CD4-positive, alpha-beta T cell treated with Interleukin-15 for 4 hours (primary cell): ENCODE measurements at regions not wholly inside any gene's neighbourhood (a gene's known extent, or its start where the extent isn't known, plus 50 kb on each side); places are given as distances from the start of the nearest gene placed in this dataset.
"Not testable (repeated sequence)": the region's sequence is repeated elsewhere in the genome, so short reads cannot be mapped to it uniquely, and the experiment has no call there.

ENCODE experiments used
- DNase-seq: peaks from one replicate; pipeline ENCODE4 v3.0.0-alpha.2; 2020; ENCODE audit warnings: low spot score

GRCh38 chr16:88266935-88267551 lies 115.7 kb upstream of the ZNF469 start:
- DNase-seq, result not testable (repeated sequence)

GRCh38 chr16:88268186-88268970 lies 114.4 kb upstream of the ZNF469 start:
- not testable (repeated sequence) for DNase-seq

- not testable (repeated sequence) for DNase-seq
Observed at GRCh38 chr16:88270171-88270790, 112.5 kb upstream of the ZNF469 start.

- not testable (repeated sequence) for DNase-seq
Observed at GRCh38 chr16:88271296-88271695, 111.5 kb upstream of the ZNF469 start.

GRCh38 chr16:88271776-88272175 lies 111.0 kb upstream of the ZNF469 start:
- DNase-seq, result not testable (repeated sequence)

GRCh38 chr16:88272437-88272836 lies 110.3 kb upstream of the ZNF469 start:
- not testable (repeated sequence) for DNase-seq

GRCh38 chr16:88274126-88274750 lies 108.5 kb upstream of the ZNF469 start:
- not testable (repeated sequence) for DNase-seq

GRCh38 chr16:88274847-88275246 lies 107.9 kb upstream of the ZNF469 start:
- no peak for DNase-seq

- DNase-seq, result not testable (repeated sequence)
Observed at GRCh38 chr16:88275336-88276122, 107.2 kb upstream of the ZNF469 start.

GRCh38 chr16:88276123-88276588 lies 106.6 kb upstream of the ZNF469 start:
- DNase-seq, result not testable (repeated sequence)

- no peak for DNase-seq
Observed at GRCh38 chr16:88276591-88276990, 106.2 kb upstream of the ZNF469 start.

- no peak for DNase-seq
Observed at GRCh38 chr16:88279998-88280397, 102.8 kb upstream of the ZNF469 start.

GRCh38 chr16:88281858-88282563 lies 100.7 kb upstream of the ZNF469 start:
- no peak for DNase-seq

GRCh38 chr16:88282564-88283395 lies 100.0 kb upstream of the ZNF469 start:
- no peak for DNase-seq

- DNase-seq, result no peak
Observed at GRCh38 chr16:88283596-88283995, 99.2 kb upstream of the ZNF469 start.

- no peak for DNase-seq
Observed at GRCh38 chr16:88284101-88284500, 98.7 kb upstream of the ZNF469 start.

- no peak for DNase-seq
Observed at GRCh38 chr16:88284626-88285513, 97.9 kb upstream of the ZNF469 start.

GRCh38 chr16:88285514-88285822 lies 97.3 kb upstream of the ZNF469 start:
- DNase-seq, result no peak

- no peak for DNase-seq
Observed at GRCh38 chr16:88286301-88286923, 96.3 kb upstream of the ZNF469 start.
